ENCODE measurements at regions not wholly inside any gene's neighbourhood (a gene's known extent, or its start where the extent isn't known, plus 50 kb on each side); places are given as distances from the start of the nearest gene placed in this dataset.

DNA sequence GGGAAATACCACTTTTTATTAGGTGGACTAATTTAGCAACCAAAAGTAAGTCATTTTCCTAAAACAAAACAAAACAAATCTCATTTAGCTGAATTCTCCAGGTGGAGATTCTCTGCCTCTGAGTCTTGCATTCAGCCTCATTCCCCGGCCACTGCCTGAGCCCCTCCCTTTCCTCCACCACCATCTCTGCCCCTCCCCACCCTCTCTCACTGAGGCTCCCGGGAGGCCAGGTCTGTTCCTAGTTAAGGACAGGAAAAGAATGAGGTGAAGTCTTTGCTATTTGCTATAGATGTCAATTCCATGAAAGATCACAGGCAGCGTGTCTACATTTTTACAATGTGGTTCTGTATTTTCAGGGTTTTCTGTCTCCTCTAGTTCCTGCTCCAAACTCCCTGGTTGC lies 83.0 kb upstream of the SOX11 start:
- TF ChIP-seq CEBPB (IDR thresholded peaks at IDR 0.05), result no peak
- TF ChIP-seq, protein P1, sequence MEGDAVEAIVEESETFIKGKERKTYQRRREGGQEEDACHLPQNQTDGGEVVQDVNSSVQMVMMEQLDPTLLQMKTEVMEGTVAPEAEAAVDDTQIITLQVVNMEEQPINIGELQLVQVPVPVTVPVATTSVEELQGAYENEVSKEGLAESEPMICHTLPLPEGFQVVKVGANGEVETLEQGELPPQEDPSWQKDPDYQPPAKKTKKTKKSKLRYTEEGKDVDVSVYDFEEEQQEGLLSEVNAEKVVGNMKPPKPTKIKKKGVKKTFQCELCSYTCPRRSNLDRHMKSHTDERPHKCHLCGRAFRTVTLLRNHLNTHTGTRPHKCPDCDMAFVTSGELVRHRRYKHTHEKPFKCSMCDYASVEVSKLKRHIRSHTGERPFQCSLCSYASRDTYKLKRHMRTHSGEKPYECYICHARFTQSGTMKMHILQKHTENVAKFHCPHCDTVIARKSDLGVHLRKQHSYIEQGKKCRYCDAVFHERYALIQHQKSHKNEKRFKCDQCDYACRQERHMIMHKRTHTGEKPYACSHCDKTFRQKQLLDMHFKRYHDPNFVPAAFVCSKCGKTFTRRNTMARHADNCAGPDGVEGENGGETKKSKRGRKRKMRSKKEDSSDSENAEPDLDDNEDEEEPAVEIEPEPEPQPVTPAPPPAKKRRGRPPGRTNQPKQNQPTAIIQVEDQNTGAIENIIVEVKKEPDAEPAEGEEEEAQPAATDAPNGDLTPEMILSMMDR (IDR thresholded peaks at IDR 0.05), result no peak
- TF ChIP-seq REST (IDR thresholded peaks at IDR 0.05), result no peak
- TF ChIP-seq, protein P2, sequence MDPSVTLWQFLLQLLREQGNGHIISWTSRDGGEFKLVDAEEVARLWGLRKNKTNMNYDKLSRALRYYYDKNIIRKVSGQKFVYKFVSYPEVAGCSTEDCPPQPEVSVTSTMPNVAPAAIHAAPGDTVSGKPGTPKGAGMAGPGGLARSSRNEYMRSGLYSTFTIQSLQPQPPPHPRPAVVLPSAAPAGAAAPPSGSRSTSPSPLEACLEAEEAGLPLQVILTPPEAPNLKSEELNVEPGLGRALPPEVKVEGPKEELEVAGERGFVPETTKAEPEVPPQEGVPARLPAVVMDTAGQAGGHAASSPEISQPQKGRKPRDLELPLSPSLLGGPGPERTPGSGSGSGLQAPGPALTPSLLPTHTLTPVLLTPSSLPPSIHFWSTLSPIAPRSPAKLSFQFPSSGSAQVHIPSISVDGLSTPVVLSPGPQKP (IDR thresholded peaks at IDR 0.05; ENCODE audit: low read depth, low read length), result no peak
- TF ChIP-seq RFX5 (IDR thresholded peaks at IDR 0.05), result no peak
- TF ChIP-seq POLR2A (IDR thresholded peaks at IDR 0.05; ENCODE audit: low read length), result no peak
- TF ChIP-seq SMC3 (IDR thresholded peaks at IDR 0.05), result no peak
- TF ChIP-seq, protein P3, sequence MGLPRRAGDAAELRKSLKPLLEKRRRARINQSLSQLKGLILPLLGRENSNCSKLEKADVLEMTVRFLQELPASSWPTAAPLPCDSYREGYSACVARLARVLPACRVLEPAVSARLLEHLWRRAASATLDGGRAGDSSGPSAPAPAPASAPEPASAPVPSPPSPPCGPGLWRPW (IDR thresholded peaks at IDR 0.05), result no peak
- TF ChIP-seq EP300 (IDR thresholded peaks at IDR 0.05), result no peak
- TF ChIP-seq, protein P4, sequence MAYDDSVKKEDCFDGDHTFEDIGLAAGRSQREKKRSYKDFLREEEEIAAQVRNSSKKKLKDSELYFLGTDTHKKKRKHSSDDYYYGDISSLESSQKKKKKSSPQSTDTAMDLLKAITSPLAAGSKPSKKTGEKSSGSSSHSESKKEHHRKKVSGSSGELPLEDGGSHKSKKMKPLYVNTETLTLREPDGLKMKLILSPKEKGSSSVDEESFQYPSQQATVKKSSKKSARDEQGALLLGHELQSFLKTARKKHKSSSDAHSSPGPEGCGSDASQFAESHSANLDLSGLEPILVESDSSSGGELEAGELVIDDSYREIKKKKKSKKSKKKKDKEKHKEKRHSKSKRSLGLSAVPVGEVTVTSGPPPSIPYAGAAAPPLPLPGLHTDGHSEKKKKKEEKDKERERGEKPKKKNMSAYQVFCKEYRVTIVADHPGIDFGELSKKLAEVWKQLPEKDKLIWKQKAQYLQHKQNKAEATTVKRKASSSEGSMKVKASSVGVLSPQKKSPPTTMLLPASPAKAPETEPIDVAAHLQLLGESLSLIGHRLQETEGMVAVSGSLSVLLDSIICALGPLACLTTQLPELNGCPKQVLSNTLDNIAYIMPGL (CRISPR knock-in tag; IDR thresholded peaks at IDR 0.05; ENCODE audit: borderline replicate concordance), result no peak
- TF ChIP-seq MAFK (IDR thresholded peaks at IDR 0.05; ENCODE audit: partially characterized antibody), result no peak
- TF ChIP-seq ZFP36 (IDR thresholded peaks at IDR 0.05; ENCODE audit: borderline replicate concordance, partially characterized antibody), result no peak
- TF ChIP-seq EHMT2 (IDR thresholded peaks at IDR 0.05; ENCODE audit: low read depth), result no peak
